GM21825 (cell line): ENCODE measurements at regions not wholly inside any gene's neighbourhood (a gene's known extent, or its start where the extent isn't known, plus 50 kb on each side); places are given as distances from the start of the nearest gene placed in this dataset.

Experiments used
- ATAC-seq: cut with Tn5 transposase; IDR thresholded peaks from one replicate; pipeline ENCODE4 v1.9.1; 2021; ENCODE audit warnings: mild to moderate bottlenecking, moderate library complexity; ENCODE audit not compliant: unreplicated experiment

GRCh38 chr17:77467521-77467920, 326.8 kb downstream of the SEC14L1 start:
- ATAC-seq, result no peak

GRCh38 chr17:77468897-77469296, 328.1 kb downstream of the SEC14L1 start:
- ATAC-seq, result no peak

- ATAC-seq, result no peak
These were observed 329.6 kb downstream of the SEC14L1 start for GRCh38 chr17:77470330-77470786.

- ATAC-seq, result no peak
These were observed 330.3 kb downstream of the SEC14L1 start for GRCh38 chr17:77470800-77471733.

GRCh38 chr17:77471984-77472461, 331.3 kb downstream of the SEC14L1 start:
- ATAC-seq, result no peak

- no peak for ATAC-seq
These were observed 331.9 kb downstream of the SEC14L1 start for GRCh38 chr17:77472468-77473310.

GRCh38 chr17:77473615-77474226, 333.0 kb downstream of the SEC14L1 start:
- ATAC-seq, result no peak

- no peak for ATAC-seq
These were observed 333.7 kb downstream of the SEC14L1 start for GRCh38 chr17:77474292-77474988.

GRCh38 chr17:77475016-77475976, 334.5 kb downstream of the SEC14L1 start:
- ATAC-seq, result no peak

GRCh38 chr17:77476006-77476405, 335.2 kb downstream of the SEC14L1 start:
- ATAC-seq, result no peak

- no peak for ATAC-seq
These were observed 335.7 kb downstream of the SEC14L1 start for GRCh38 chr17:77476498-77476897.

GRCh38 chr17:77476931-77477805, 336.4 kb downstream of the SEC14L1 start:
- no peak for ATAC-seq

GRCh38 chr17:77478281-77478680, 337.5 kb downstream of the SEC14L1 start:
- ATAC-seq, result no peak

GRCh38 chr17:77478899-77479298, 338.1 kb downstream of the SEC14L1 start:
- ATAC-seq, result no peak

- ATAC-seq, result no peak
These were observed 338.8 kb downstream of the SEC14L1 start for GRCh38 chr17:77479372-77480198.

- ATAC-seq, result no peak
These were observed 339.4 kb downstream of the SEC14L1 start for GRCh38 chr17:77480199-77480508.

GRCh38 chr17:77480509-77481215, 339.9 kb downstream of the SEC14L1 start:
- ATAC-seq, result no peak
